OCI-LY1 (cell line): ENCODE measurements at regions not wholly inside any gene's neighbourhood (a gene's known extent, or its start where the extent isn't known, plus 50 kb on each side); places are given as distances from the start of the nearest gene placed in this dataset.

ENCODE experiments used
- CTCF ChIP-seq: fragments of 200-600 bp; sonication (generic), shearing (Covaris generic); IDR thresholded peaks from 2 replicates; pipeline ENCODE4 v1.5.1; 2017; ENCODE audit warnings: mild to moderate bottlenecking, antibody characterized with exemption, low read length, moderate library complexity, mixed read lengths
- EZH2 ChIP-seq: fragments of 200-600 bp; sonication (generic), shearing (Covaris generic); IDR thresholded peaks from 2 replicates; pipeline ENCODE4 v1.8.0; 2017; ENCODE audit warnings: borderline replicate concordance, mixed run types, mild to moderate bottlenecking, antibody characterized with exemption, low read length, moderate library complexity, mixed read lengths

GRCh38 chr4:28639747-28640146 lies 1779.1 kb downstream of the STIM2 start:
- TF ChIP-seq CTCF (no peak), EZH2 (no peak)
